ENCODE measurements at regions not wholly inside any gene's neighbourhood (a gene's known extent, or its start where the extent isn't known, plus 50 kb on each side); places are given as distances from the start of the nearest gene placed in this dataset.

- H3K9me3 Mint-ChIP-seq = peaks cover 16% of the 10 kb centered on the region
- ATAC-seq (no peak), DNase-seq (no peak)
- no peak overlapping the region for H3K27ac Mint-ChIP-seq
- peaks cover 3% of the 10 kb centered on the region for H3K36me3 Mint-ChIP-seq (ENCODE audit: low read depth)
- no peaks in the 10 kb centered on the region for H3K27me3 Mint-ChIP-seq
- H3K4me1 Mint-ChIP-seq = peaks cover under 1% of the 10 kb centered on the region
- H3K4me3 Mint-ChIP-seq = no peak overlapping the region
These were observed 120.7 kb upstream of the DAZL start for GRCh38 chr3:16725972-16726371.

DNA sequence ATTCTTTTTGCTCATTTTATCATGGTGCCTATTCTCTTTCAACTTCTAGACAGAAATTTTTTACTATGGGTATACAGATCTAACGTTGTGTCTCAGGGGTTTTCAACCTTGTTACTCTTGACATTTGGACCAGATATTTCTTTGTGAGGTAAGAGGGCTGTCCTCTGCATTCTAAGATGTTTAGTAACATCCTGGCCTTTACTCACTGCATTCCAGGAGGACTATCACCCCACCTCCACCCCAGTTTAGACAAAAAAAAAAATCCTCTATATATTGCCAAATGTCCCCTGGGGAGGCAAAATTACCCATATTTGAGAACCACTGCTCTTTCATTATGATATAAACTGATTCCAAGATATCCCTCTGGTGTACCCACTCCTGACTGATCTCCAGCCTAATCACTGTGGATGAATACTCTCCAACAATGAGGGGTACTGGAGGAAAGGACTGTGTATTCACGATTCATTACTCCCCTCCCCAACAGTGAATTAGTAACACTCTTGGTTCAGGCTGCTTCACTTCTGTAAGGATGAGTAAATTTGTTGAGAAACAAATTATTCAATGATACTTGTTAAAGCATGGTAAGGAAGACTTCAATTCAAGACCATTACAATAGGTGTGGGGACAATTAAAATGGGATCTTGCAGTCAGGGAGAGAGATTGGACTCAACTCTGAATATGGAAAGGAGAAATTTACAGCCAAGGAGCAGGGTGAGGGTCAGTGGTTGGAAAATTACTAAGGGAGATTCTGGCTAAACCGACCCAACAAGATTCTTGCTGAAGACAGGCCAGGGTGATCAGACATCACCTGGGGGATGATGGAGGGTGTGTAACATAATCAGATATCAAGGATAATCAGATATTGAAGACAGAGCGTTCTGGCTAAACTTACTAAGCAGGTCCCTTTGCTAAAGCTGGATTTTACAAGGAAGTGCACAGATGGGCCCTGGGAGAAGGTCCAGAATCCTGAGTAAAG is 123.8 kb upstream of the DAZL start:
- Mint-ChIP-seq H3K27me3 (peaks cover 3% of the 10 kb centered on the region), H3K4me3 (no peak overlapping the region), H3K27ac (no peak overlapping the region), H3K36me3 (ENCODE audit: low read depth) (peaks cover 11% of the 10 kb centered on the region), H3K9me3 (peaks cover 33% of the 10 kb centered on the region), H3K4me1 (no peaks in the 10 kb centered on the region)
- DNase-seq (no peak), ATAC-seq (no peak)

DNA sequence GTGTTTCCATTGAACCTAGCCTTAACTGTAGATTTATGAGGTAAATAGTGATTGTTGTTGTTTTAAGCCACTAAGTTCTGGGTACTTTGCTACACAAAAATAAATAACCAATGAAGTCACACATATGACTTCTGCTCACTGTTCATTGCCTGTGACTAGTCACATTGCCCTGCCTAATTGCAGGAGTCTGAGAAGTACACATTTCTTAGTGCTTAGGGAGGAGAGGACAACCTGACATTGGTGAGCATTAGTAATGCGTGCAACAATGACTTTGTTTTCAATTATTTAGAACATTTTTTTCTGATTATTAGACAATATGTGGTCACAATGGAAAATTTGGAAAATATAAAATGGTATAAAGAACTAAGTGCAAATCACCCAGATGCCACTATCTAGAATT is 133.2 kb upstream of the DAZL start:
- peaks cover 18% of the 10 kb centered on the region for H3K9me3 Mint-ChIP-seq
- peaks cover 6% of the 10 kb centered on the region for H3K36me3 Mint-ChIP-seq (ENCODE audit: low read depth)
- H3K27me3 Mint-ChIP-seq = no peaks in the 10 kb centered on the region
- ATAC-seq = no peak
- H3K27ac Mint-ChIP-seq = no peak overlapping the region
- H3K4me1 Mint-ChIP-seq = peaks cover 18% of the 10 kb centered on the region
- no peak for DNase-seq
- no peak overlapping the region for H3K4me3 Mint-ChIP-seq

GRCh38 chr3:16739541-16740105 is 134.4 kb upstream of the DAZL start:
- Mint-ChIP-seq H3K9me3 (peaks cover 15% of the 10 kb centered on the region), H3K27ac (no peak overlapping the region), H3K4me1 (peaks cover 18% of the 10 kb centered on the region), H3K36me3 (ENCODE audit: low read depth) (peaks cover 6% of the 10 kb centered on the region), H3K4me3 (no peak overlapping the region), H3K27me3 (no peaks in the 10 kb centered on the region)
- ATAC-seq = no peak
- DNase-seq = no peak

DNA sequence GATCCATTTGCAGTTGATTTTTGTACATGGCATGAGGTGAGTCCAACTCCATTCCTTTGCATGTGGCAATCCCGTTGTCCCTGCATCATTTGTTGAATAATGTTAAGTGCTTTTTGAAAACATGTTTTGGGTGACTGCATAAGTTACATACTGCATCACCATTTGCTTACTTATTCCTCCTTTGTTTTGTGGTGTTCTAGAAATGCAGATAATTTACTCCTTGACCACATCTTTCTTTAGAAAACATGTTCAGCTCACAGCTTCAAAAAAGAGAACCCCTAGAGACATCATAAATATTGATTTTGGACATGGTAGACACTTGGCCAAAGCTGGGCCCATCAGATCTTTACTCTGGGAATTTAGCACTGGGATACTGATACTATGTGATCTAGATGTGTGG is 135.3 kb upstream of the DAZL start:
- Mint-ChIP-seq H3K9me3 (peaks cover 15% of the 10 kb centered on the region), H3K4me1 (peaks cover 18% of the 10 kb centered on the region), H3K36me3 (ENCODE audit: low read depth) (peaks cover 6% of the 10 kb centered on the region), H3K27ac (no peak overlapping the region), H3K27me3 (peaks cover 2% of the 10 kb centered on the region), H3K4me3 (no peak overlapping the region)
- DNase-seq = no peak
- ATAC-seq = no peak

GRCh38 chr3:16741103-16741758 is 136.0 kb upstream of the DAZL start:
- DNase-seq (peak; percentile 38), ATAC-seq (peak; percentile 91)
- peaks cover 15% of the 10 kb centered on the region for H3K9me3 Mint-ChIP-seq
- H3K4me1 Mint-ChIP-seq = peaks cover 18% of the 10 kb centered on the region
- H3K36me3 Mint-ChIP-seq (ENCODE audit: low read depth) = peaks cover 6% of the 10 kb centered on the region
- H3K4me3 Mint-ChIP-seq = no peak overlapping the region
- peaks cover 2% of the 10 kb centered on the region for H3K27me3 Mint-ChIP-seq
- peak overlapping the region; percentile 63 for H3K27ac Mint-ChIP-seq

DNA sequence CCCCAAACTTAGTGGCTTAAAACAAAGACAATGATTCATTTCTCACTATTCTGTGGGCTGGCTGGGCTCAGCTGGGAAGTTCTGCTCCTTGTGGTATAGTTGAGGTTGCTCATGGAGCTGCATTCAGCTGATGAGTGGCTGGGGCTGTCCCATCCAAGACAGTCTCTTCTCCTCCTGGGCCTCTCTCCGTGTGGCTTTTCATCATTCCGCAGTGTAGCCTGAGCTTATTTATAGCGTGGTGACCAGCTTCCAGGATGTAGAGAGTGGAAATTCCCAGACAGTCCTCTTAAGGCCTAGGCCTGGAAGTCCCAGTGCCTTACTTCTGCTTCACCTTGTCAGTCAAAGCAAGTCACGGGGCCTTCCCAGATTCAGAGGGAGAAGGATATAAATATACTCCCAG is 136.7 kb upstream of the DAZL start:
- ATAC-seq (peak; percentile 83), DNase-seq (peak; percentile 29)
- H3K36me3 Mint-ChIP-seq (ENCODE audit: low read depth) = peaks cover 6% of the 10 kb centered on the region
- peak overlapping the region; percentile 63 for H3K27ac Mint-ChIP-seq
- no peak overlapping the region for H3K4me3 Mint-ChIP-seq
- H3K27me3 Mint-ChIP-seq = peaks cover 2% of the 10 kb centered on the region
- peaks cover 15% of the 10 kb centered on the region for H3K9me3 Mint-ChIP-seq
- H3K4me1 Mint-ChIP-seq = peaks cover 18% of the 10 kb centered on the region

DNA sequence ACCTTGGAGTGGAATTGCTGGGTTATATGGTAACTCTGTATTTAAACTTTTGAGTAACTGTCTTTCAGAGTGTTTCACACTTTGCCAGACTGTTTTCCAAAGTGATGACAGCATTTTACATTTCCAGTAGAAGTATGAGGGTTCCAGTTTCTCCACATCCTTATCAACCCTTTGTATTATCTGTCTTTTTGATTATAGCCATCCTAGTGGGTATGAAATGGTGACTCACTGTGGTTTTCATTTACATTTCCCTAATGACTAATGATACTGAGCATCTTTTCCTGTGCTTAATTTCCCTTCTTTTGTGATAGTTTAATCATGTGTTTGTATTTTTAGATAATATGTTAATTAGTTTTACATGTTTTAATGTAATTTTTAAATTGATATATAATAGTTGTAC is 138.1 kb upstream of the DAZL start:
- H3K27me3 Mint-ChIP-seq = peaks cover 2% of the 10 kb centered on the region
- peaks cover 6% of the 10 kb centered on the region for H3K36me3 Mint-ChIP-seq (ENCODE audit: low read depth)
- H3K4me3 Mint-ChIP-seq = no peak overlapping the region
- DNase-seq (no peak), ATAC-seq (peak; percentile 42)
- peaks cover 15% of the 10 kb centered on the region for H3K9me3 Mint-ChIP-seq
- H3K4me1 Mint-ChIP-seq = peaks cover 18% of the 10 kb centered on the region
- H3K27ac Mint-ChIP-seq = no peak overlapping the region

DNA sequence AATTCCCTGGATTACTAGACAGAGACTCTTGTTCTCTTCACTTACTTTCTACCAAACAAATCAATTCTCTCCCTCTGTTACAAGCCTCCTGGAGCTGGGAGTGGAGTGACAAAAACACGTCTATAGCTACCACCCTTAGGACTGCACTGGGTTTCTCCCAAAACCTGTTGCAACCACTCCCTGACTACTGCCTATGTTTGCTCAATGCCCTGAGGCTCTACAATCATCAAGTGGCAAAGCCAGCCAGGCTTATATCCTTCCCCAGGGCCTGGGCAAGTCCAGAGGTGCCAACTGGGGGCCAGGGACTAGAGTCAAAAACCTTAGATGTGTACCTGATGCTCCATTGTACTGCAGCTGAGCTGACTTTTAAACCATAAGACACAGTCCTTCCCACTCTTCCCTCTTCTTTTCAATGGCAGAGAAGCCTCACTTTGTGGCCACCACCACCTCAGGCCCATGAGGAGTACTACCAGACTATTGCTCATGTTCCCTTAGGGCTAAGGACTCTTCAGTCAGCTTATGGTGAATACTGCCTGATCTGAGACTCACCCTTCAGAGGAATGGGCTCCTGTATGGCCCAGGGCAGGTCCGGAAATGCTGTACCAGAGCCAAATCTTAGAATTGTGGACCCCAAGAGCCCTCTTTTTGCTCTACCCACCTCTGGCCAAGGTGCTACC is 125.4 kb upstream of the PLCL2 start:
- no peak overlapping the region for H3K27ac Mint-ChIP-seq
- H3K4me3 Mint-ChIP-seq = no peak overlapping the region
- H3K4me1 Mint-ChIP-seq = peaks cover 6% of the 10 kb centered on the region
- DNase-seq (no peak), ATAC-seq (no peak)
- H3K9me3 Mint-ChIP-seq = no peaks in the 10 kb centered on the region
- H3K27me3 Mint-ChIP-seq = no peaks in the 10 kb centered on the region
- H3K36me3 Mint-ChIP-seq (ENCODE audit: low read depth) = no peaks in the 10 kb centered on the region

GRCh38 chr3:16761571-16761970 is 123.2 kb upstream of the PLCL2 start:
- no peaks in the 10 kb centered on the region for H3K9me3 Mint-ChIP-seq
- H3K4me1 Mint-ChIP-seq = peaks cover 6% of the 10 kb centered on the region
- no peak overlapping the region for H3K27ac Mint-ChIP-seq
- H3K27me3 Mint-ChIP-seq = no peaks in the 10 kb centered on the region
- no peaks in the 10 kb centered on the region for H3K36me3 Mint-ChIP-seq (ENCODE audit: low read depth)
- DNase-seq (no peak), ATAC-seq (no peak)
- H3K4me3 Mint-ChIP-seq = no peak overlapping the region

DNA sequence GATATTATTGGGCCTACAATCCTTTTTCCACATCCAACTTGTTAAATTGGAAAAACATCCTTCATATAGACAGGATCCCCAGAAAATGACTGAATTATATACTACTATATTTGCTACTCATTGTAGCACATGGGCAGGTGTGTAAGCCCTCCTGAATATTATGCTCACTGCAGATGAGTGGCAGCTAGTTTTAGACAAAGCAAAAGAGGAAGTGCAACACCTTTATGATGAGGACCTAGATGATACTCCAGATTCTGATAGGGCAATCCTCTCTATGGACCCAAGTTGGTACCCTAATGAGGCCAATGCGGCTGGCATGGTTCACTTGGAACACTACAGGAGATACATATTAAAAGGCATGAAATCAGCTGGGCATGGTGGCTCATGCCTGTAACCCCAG is 119.1 kb upstream of the PLCL2 start:
- ATAC-seq (no peak), DNase-seq (no peak)
- no peaks in the 10 kb centered on the region for H3K9me3 Mint-ChIP-seq
- no peaks in the 10 kb centered on the region for H3K27me3 Mint-ChIP-seq
- H3K27ac Mint-ChIP-seq = peak overlapping the region; percentile 55
- no peak overlapping the region for H3K4me3 Mint-ChIP-seq
- H3K4me1 Mint-ChIP-seq = peaks cover 4% of the 10 kb centered on the region
- no peaks in the 10 kb centered on the region for H3K36me3 Mint-ChIP-seq (ENCODE audit: low read depth)

GRCh38 chr3:16767006-16767405 is 117.7 kb upstream of the PLCL2 start:
- Mint-ChIP-seq H3K4me1 (peaks cover 4% of the 10 kb centered on the region), H3K27ac (no peak overlapping the region), H3K36me3 (ENCODE audit: low read depth) (no peaks in the 10 kb centered on the region), H3K9me3 (no peaks in the 10 kb centered on the region), H3K27me3 (no peaks in the 10 kb centered on the region), H3K4me3 (no peak overlapping the region)
- no peak for DNase-seq
- no peak for ATAC-seq

DNA sequence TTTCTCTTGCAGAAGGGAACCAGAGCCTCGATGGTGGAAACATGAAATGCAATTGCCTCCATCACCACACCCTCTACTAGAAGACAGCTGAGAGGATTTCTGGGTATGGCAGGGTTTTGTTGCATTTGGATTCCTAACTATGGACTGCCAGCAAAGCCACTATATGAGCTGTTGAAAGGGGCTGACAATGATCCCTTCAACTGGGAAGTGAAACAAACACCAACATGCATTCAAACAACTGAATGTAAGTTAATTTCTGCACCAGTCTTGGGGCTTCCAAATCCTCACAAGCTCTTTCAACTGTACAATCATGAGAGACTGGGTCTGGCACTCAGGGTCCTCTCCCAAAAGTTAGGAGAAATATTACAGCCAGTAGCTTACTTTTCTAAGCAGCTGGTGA is 116.7 kb upstream of the PLCL2 start:
- no peaks in the 10 kb centered on the region for H3K36me3 Mint-ChIP-seq (ENCODE audit: low read depth)
- H3K9me3 Mint-ChIP-seq = no peaks in the 10 kb centered on the region
- DNase-seq (no peak), ATAC-seq (no peak)
- H3K4me3 Mint-ChIP-seq = no peak overlapping the region
- peaks cover under 1% of the 10 kb centered on the region for H3K4me1 Mint-ChIP-seq
- H3K27ac Mint-ChIP-seq = no peak overlapping the region
- no peaks in the 10 kb centered on the region for H3K27me3 Mint-ChIP-seq

DNA sequence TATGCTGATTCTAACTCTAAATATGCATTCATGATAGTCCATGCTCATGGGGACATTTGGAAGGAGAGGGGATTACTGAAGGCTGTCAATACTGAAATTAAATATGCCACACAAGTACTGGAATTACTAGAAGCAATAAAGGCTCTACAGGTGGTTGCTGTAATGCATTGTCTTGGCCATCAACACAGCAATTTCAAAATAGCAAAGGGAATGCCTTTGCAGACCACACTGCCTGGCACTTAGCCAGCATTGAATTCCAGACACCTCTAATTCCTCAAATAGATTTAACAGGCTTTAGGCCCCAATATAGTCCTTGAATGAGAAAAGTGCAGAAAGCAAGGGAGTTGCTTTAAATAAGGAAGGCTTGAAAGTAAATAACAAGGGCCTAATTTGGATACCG is 115.8 kb upstream of the PLCL2 start:
- H3K9me3 Mint-ChIP-seq = no peaks in the 10 kb centered on the region
- no peak overlapping the region for H3K4me3 Mint-ChIP-seq
- no peak for DNase-seq
- no peaks in the 10 kb centered on the region for H3K27me3 Mint-ChIP-seq
- ATAC-seq = no peak
- H3K27ac Mint-ChIP-seq = no peak overlapping the region
- peaks cover 4% of the 10 kb centered on the region for H3K4me1 Mint-ChIP-seq
- H3K36me3 Mint-ChIP-seq (ENCODE audit: low read depth) = no peaks in the 10 kb centered on the region
